GM19452 (cell line): ENCODE measurements at regions not wholly inside any gene's neighbourhood (a gene's known extent, or its start where the extent isn't known, plus 50 kb on each side); places are given as distances from the start of the nearest gene placed in this dataset.

Experiments
- ATAC-seq: cut with Tn5 transposase; IDR thresholded peaks from one replicate; pipeline ENCODE4 v1.9.1; 2021; ENCODE audit not compliant: unreplicated experiment

DNA sequence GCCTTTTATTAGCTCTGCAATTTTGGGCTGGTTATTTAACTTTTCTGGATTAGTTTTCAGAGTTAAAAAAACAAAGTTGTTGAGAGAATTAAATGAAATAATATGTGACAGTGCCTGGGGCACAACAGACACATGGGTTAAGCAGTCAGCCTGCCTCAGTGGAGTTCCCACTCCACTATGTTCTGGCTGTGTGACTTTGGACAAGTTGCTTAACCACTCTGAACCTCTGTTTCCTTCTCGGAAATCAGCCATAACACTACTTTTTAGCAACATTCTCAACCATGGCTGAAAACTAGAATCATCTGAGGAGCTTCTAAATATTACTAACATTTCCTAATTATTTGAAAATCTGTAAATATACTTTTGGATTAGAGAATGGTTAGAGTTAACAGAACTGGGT is 56.5 kb upstream of the SLC6A11 start:
- ATAC-seq = no peak

DNA sequence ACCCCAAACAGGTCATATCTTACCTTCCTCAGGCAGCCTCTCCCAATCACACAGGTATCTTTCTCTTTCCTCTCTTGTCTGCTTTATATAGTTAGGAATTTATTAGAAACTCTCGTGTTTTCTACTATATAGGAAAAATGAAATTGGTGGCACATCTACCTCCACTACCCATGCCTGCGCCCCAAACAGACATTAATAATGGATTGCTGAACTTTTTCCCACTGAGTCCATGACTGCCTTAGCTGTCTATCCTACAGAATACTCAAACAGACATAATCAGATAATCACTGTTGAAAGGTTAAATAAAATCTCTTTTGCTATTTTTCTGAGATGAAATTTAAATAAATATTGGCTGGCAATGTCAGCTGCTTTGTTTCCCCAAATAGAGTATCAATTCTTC is 55.8 kb upstream of the SLC6A11 start:
- no peak for ATAC-seq

DNA sequence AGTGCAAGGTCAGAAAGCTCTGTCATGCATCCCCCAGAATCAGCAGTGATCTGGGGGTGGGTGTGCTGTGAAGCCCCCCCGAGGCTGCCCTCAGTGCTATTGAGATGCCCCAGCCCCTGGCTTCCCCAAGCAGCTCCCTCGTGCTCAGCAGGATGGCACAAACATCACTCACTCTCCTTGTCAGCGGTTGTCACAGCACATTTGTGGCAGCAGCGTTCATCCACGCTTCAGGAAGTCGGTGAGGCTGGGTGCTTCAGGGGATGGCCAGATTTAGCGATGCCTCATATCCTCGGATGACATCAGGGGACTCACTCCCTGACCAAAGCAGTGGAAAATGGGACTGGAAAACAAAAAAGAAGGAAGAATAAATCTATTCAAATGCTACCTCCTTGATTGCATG is 54.4 kb upstream of the SLC6A11 start:
- ATAC-seq = no peak

DNA sequence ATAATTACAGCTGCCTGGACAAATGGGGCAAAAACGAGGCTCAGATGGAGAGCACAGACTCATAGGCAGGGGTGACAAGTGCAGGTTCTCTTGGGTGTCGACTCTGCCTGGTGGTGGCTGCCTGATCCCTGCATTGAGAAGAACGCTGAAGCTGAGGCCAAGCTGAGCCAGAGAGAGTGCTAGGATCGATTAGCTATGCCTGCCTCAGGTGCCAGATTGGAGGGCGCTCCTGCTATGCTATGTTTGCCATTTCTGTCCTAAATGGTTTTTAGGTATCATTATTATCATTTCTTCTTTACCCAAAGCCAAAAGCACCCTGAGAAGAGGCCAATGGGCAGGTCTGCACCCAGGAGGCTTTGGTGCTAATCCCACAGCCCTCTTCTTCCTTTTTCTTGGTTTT is 53.9 kb upstream of the SLC6A11 start:
- ATAC-seq = no peak

DNA sequence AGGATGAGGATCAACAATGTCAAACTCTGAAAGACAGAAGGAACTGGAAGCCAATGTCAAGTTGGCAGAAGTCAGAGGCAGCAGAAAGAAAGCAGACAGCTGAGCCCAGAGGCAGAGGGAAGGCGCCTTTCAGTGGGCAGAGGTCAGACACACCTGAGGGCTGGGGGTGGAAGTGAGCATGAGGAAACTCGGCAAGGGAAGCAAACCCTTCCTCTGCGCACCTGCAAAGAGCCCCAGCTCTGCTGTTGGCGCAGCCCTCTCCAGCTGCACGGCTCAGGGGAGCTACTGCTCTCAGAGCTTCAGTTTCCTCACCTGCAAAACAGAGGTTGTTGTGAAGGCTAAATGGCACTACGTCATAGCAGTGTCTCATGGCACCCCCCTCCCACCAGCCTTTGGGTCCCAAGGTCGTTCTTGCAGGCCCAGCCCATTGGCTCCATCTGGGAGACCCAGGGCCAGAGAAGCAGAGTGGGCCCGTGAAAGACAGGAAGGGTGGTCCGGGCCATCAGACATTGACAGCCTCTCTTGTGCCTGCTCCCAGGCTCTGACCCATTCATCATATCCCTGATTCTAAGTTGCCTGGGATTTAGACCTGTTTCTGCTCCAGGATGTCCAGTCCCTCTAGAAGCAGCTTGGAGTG is 53.3 kb upstream of the SLC6A11 start:
- no peak for ATAC-seq

DNA sequence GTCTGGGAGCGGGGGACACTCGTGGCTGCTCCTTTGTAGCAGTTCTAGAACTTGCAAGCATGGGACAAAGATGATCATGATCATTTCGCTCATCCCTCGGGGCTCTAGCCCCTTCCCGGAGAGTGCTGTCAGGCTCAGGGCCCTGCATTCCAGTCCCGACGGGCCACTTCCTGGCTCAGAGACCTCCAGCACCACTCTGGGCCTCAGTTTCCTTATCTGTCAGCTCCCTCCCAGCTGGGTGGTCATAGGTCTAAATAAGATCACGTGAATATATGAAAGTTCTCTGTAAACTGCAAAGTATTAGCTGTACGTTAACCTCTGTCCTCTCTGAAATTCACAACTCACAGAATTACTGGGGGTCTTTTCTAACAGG is 52.8 kb upstream of the SLC6A11 start:
- ATAC-seq = no peak

DNA sequence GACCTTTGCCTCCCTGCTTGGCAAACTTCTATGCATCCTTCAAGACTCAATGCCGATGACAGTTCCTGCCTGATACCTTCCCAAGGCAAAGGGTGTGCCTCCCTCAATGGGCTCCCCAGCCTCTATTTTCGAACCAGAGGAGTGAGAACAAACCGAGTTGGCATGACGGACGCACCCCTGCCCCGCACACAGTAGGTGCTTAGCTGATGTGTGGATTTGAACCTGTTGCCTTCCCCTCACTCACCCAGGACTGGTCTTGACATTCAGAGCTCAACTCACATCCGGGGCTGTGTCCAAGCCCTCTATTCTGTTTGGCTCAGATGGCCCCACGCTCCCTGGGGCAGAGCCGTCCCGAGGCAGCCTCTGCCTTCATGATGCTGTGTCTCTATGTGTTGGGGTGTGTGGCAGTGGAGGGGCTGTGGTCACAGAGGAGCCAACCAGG is 52.2 kb upstream of the SLC6A11 start:
- no peak for ATAC-seq

DNA sequence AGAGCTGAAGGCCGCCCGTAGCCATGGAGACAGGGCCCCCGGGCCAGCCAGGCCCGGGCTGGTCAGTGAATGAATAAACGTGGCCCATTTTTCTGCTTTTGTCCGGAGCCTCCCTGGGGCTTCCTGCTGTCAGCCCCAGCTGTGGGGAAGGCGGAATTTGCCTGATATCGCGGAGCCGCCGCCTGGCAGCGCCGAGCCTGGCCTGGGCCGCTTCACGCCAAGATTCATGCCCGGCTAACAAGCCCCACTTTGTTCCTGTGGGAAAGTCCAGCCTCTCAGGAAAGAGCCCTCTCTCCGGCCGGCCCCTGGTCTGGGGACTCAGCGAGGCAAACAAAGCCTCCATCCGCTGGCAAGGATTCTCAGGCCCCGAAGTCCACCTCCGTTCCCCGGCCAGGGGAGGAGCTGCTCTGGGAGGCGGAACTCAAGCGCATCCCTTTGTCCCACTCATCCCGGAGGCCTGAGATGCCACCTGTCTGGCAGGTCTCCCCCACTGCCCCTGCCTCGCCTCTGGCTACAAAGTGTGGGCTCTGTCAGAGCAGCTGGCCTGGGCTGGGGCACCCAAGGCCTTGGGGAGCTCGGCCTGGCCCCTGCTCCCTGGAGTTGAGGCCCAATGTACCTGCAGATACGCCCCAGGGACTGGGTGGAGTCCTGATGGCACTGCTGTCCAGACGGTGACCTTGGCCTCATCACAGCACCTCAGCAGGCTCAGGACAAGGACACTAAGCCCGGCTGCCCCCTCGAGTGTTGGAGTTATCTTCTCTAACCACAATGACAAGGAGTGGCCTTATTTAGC is 51.6 kb upstream of the SLC6A11 start:
- no peak for ATAC-seq

DNA sequence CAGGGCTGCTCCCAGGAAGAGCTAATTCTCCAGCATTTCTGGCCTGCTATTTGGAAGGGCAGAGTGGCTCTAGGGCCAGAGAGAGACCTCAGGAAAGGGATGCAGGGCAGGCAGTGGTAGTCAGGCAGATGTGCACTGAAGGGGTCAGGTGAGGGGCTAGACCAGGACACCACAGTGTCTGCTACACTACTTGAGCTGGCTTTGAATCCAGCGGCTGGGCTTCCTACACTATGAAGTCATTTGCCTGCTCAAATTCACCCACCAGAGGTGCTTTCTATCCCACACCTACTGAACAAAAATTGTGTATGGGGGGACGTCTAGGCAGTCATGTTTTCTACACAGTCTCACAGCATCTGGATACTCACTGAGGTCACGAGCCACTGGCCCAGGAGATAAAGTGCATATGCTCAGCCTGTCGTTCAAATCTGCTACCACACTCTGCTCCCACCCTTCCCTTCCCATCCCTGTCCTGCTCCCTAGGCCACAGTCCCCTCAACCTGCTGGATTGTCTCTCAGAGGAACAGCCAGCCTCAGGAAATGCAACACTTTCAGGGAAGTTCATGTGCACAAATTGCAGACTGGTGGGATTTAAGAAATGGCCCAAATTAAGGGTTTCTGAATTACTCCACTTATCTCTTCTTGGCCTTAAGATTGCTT is 49.9 kb upstream of the SLC6A11 start:
- ATAC-seq = no peak
